GM12878 (cell line): ENCODE measurements at regions not wholly inside any gene's neighbourhood (a gene's known extent, or its start where the extent isn't known, plus 50 kb on each side); places are given as distances from the start of the nearest gene placed in this dataset.

Experiments used
- CREM ChIP-seq: IDR thresholded peaks from 2 replicates; pipeline ENCODE4 v1.6.1; 2014; ENCODE audit warnings: antibody characterized with exemption, low read depth
- EZH2 ChIP-seq: IDR thresholded peaks from 2 replicates; pipeline ENCODE4 v1.6.1; 2012; ENCODE audit warnings: low read depth, mild to moderate bottlenecking, control low read depth, inconsistent platforms, low read length, borderline replicate concordance; ENCODE audit not compliant: control insufficient read depth
- NFXL1 ChIP-seq: fragments of 450-650 bp; IDR thresholded peaks from 2 replicates; pipeline ENCODE4 v1.6.1; 2017; ENCODE audit warnings: antibody characterized with exemption, mild to moderate bottlenecking, borderline replicate concordance
- NFYA ChIP-seq: IDR thresholded peaks from 2 replicates; pipeline ENCODE4 v1.6.1; 2011; ENCODE audit warnings: low read depth, mild to moderate bottlenecking, low read length, improper control_type of control experiment, borderline replicate concordance
- ZNF24 ChIP-seq: fragments of 450-650 bp; IDR thresholded peaks from 2 replicates; pipeline ENCODE4 v1.6.1; 2017; ENCODE audit warnings: antibody characterized with exemption, mild to moderate bottlenecking
- TF ChIP-seq, protein P1 (sequence below): IDR thresholded peaks from 2 replicates; pipeline ENCODE4 v1.6.1; 2011; ENCODE audit warnings: borderline replicate concordance, low read depth, mild to moderate bottlenecking, moderate library complexity, mixed read lengths, low read length; ENCODE audit not compliant: insufficient read depth; ENCODE audit errors: extremely low read length
- TF ChIP-seq, protein P2 (sequence below): fragments of 450-650 bp; formaldehyde crosslinking; IDR thresholded peaks from 2 replicates; pipeline ENCODE4 v1.4.0; 2022; ENCODE audit warnings: mild to moderate bottlenecking, moderate library complexity
- TF ChIP-seq, protein P3 (sequence below): IDR thresholded peaks from 2 replicates; pipeline ENCODE4 v1.6.1; 2012; ENCODE audit warnings: low read depth, low read length, improper control_type of control experiment

DNA sequence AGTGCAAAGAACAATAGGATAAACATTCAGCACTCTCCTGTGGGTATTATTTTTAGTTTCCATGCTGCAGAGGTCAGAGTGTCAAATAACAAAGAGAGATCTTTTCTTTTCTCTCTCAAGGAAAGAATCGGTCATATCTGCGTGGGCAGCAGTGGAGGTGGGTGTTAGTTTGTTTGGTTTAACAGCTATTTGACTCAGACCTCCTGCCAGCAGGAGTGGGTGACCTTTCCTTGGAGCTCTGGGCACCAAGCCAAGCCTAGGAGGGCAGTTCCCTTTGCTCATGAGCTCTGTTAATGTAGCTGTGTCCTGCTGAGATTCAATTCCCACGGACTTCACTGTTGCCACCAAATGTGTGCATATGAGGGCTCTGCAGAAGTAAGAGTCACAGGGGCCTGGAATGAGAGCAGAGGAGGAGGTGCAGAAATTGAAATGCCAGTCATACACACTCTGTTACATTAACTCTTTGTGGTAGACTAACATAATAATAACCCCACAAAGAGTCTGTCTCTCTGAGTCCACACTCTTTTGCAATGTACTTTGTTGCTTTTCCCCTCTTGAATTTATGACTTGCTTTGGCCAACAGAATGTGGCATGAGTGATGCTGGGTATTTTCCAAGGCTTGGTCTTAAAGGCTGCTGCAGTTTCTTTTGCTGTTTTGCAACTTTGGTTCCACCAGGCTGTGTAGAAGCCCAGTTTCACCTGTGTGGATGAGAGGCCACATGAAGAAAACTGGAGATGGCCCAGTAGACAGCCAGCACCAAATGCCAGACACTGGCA lies 76.0 kb upstream of the GRK3 start (continued):
- TF ChIP-seq, protein P1, sequence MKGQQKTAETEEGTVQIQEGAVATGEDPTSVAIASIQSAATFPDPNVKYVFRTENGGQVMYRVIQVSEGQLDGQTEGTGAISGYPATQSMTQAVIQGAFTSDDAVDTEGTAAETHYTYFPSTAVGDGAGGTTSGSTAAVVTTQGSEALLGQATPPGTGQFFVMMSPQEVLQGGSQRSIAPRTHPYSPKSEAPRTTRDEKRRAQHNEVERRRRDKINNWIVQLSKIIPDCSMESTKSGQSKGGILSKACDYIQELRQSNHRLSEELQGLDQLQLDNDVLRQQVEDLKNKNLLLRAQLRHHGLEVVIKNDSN = no peak
- no peak for TF ChIP-seq NFYA
- no peak for TF ChIP-seq NFXL1
- no peak for TF ChIP-seq EZH2
- TF ChIP-seq CREM = no peak
- TF ChIP-seq ZNF24 = no peak; the same call in 1 of the 2 replicates
- TF ChIP-seq, protein P2, sequence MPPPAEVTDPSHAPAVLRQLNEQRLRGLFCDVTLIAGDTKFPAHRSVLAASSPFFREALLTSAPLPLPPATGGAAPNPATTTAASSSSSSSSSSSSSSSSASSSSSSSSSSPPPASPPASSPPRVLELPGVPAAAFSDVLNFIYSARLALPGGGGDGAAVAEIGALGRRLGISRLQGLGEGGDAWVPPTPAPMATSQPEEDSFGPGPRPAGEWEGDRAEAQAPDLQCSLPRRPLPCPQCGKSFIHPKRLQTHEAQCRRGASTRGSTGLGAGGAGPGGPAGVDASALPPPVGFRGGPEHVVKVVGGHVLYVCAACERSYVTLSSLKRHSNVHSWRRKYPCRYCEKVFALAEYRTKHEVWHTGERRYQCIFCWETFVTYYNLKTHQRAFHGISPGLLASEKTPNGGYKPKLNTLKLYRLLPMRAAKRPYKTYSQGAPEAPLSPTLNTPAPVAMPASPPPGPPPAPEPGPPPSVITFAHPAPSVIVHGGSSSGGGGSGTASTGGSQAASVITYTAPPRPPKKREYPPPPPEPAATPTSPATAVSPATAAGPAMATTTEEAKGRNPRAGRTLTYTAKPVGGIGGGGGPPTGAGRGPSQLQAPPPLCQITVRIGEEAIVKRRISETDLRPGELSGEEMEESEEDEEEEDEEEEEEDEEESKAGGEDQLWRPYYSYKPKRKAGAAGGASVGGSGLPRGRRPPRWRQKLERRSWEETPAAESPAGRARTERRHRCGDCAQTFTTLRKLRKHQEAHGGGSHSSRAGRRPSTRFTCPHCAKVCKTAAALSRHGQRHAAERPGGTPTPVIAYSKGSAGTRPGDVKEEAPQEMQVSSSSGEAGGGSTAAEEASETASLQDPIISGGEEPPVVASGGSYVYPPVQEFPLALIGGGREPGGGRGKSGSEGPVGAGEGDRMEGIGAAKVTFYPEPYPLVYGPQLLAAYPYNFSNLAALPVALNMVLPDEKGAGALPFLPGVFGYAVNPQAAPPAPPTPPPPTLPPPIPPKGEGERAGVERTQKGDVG = no peak
- TF ChIP-seq, protein P3, sequence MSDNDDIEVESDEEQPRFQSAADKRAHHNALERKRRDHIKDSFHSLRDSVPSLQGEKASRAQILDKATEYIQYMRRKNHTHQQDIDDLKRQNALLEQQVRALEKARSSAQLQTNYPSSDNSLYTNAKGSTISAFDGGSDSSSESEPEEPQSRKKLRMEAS = no peak
